Lower lobe of right lung (tissue), 2 donors: ENCODE measurements at regions not wholly inside any gene's neighbourhood (a gene's known extent, or its start where the extent isn't known, plus 50 kb on each side); places are given as distances from the start of the nearest gene placed in this dataset.

ENCODE experiments used
- ATAC-seq, 2 donors: fragments of 200-7000 bp; cut with Tn5 transposase; one replicate each; pipeline ENCODE4 v1.9.1; 2020 to 2022; ENCODE audit warnings: mild to moderate bottlenecking in 2 of 2, moderate library complexity in 2 of 2
- DNase-seq: peaks from one replicate; pipeline ENCODE4 v3.0.0-alpha.2; 2020
- H3K27ac ChIP-seq: fragments of 200-600 bp; one replicate; pipeline ENCODE4 v1.8.0; 2022
- H3K27me3 ChIP-seq: fragments of 200-600 bp; one replicate; pipeline ENCODE4 v1.8.0; 2022; ENCODE audit warnings: low read depth
- H3K36me3 ChIP-seq: fragments of 200-600 bp; one replicate; pipeline ENCODE4 v1.8.0; 2022; ENCODE audit warnings: mild to moderate bottlenecking
- H3K4me1 ChIP-seq: fragments of 200-600 bp; one replicate; pipeline ENCODE4 v1.8.0; 2022
- H3K4me3 ChIP-seq: fragments of 200-600 bp; one replicate; pipeline ENCODE4 v1.8.0; 2022; ENCODE audit warnings: mild to moderate bottlenecking
- H3K9me3 ChIP-seq: fragments of 200-600 bp; one replicate; pipeline ENCODE4 v1.8.0; 2022
- CTCF ChIP-seq: fragments of 200-600 bp; IDR thresholded peaks from one replicate; pipeline ENCODE4 v1.8.0; 2022; ENCODE audit warnings: antibody characterized with exemption, mild to moderate bottlenecking
- intact Hi-C: fragments of 100-400 bp; cut with DNase I; formaldehyde crosslinking; loops from one replicate; pipeline ENCODE4 v1.11.0; 2022
- donor health status: DM: no; HTN: yes; CAD: no; lungs with severe emphysema.

- no peak for TF ChIP-seq CTCF
These were observed 55.2 kb upstream of the MDM1 start for GRCh38 chr12:68387338-68387737.

DNA sequence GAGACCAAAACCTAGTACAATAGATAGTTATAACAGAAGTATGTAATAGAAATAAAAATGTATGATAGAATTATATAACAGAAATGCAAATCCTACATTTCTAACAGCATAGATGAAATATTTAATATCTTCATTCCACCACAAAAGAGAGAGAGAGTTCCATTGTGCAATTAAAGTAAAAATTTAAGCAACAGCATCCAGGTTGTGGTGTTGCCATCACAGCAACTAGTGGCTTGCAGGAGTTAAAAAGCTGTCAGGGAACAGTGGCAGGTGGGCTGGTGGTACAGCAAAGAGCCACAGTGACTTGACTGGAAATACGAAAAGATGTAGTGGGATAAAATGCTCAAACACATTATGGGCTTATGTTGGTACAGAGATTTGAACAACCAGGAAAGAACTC lies 57.1 kb upstream of the MDM1 start:
- DNase-seq = no peak
- no peak for ATAC-seq
- intact Hi-C loops = no loop called here
- Histone ChIP-seq H3K27ac (no peak overlapping the region), H3K9me3 (peaks cover 7% of the 10 kb centered on the region), H3K27me3 (no peaks in the 10 kb centered on the region), H3K36me3 (no peaks in the 10 kb centered on the region), H3K4me3 (no peak overlapping the region), H3K4me1 (no peaks in the 10 kb centered on the region)
- TF ChIP-seq CTCF = no peak

More at GRCh38 chr12:68387338-68387737, 55.2 kb upstream of the MDM1 start:
- no peak overlapping the region for H3K27ac ChIP-seq
- no peak overlapping the region for H3K4me3 ChIP-seq
- intact Hi-C loops = no loop called here
- no peaks in the 10 kb centered on the region for H3K27me3 ChIP-seq
- H3K9me3 ChIP-seq = peaks cover 7% of the 10 kb centered on the region
- H3K36me3 ChIP-seq = no peaks in the 10 kb centered on the region
- ATAC-seq (no peak), DNase-seq (no peak)
- H3K4me1 ChIP-seq = no peaks in the 10 kb centered on the region

DNA sequence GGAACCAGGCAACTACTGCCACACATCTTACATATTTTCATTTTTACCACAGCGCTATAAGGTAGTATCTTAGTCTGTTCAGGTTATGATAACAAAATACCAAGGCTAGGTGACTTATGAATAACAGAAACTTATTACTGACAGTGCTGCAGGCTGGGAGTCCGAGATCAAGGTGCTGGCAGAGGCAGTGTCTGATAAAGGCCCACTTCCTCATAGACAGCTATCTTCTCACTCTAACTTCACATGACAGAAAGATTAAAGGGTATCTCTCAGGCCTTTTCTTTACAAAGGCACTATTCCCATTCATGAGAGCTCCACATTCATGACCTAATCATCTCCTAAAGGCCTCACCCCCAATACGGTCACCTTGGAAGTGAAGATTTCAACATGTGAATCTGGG lies 59.8 kb upstream of the MDM1 start:
- Histone ChIP-seq H3K4me3 (no peak overlapping the region), H3K27me3 (no peaks in the 10 kb centered on the region)
- ATAC-seq = no peak

GRCh38 chr12:68392376-68392775 lies 60.2 kb upstream of the MDM1 start:
- Histone ChIP-seq H3K27me3 (no peaks in the 10 kb centered on the region), H3K27ac (no peak overlapping the region), H3K4me1 (no peaks in the 10 kb centered on the region), H3K9me3 (peaks cover 7% of the 10 kb centered on the region), H3K4me3 (no peak overlapping the region), H3K36me3 (no peaks in the 10 kb centered on the region)
- DNase-seq (no peak), ATAC-seq (no peak)
- intact Hi-C loops = no loop called here
- no peak for TF ChIP-seq CTCF

More for the DNA sequence above, 59.8 kb upstream of the MDM1 start:
- intact Hi-C loops = no loop called here
- Histone ChIP-seq H3K9me3 (peaks cover 7% of the 10 kb centered on the region), H3K36me3 (no peaks in the 10 kb centered on the region), H3K27ac (no peak overlapping the region), H3K4me1 (no peaks in the 10 kb centered on the region)
- DNase-seq = no peak
- no peak for TF ChIP-seq CTCF

DNA sequence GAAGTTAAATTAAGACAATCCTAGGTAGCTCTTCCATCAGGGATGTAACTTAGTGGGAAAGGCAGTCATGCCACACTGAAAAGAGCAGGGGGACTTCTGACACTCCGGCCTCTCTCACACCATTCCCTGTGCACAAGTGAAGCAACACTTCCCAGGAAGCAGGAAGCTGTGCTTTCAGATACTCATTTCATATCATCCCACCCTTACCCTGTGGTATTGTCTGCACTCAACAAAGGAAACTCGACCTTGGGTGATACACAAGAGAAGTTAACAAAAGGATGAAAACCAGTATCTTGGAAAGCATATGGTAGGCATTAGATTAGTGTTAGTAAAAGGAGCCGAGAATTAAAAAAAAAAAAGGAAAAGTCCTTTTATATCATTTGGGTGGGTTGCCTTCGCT lies 61.3 kb upstream of the MDM1 start:
- Histone ChIP-seq H3K4me1 (no peaks in the 10 kb centered on the region), H3K27ac (no peak overlapping the region), H3K36me3 (no peaks in the 10 kb centered on the region), H3K4me3 (no peak overlapping the region), H3K27me3 (no peaks in the 10 kb centered on the region), H3K9me3 (peaks cover 7% of the 10 kb centered on the region)
- no peak for TF ChIP-seq CTCF
- intact Hi-C loops = no loop called here
- DNase-seq (no peak), ATAC-seq (peak in 1 of 2 donors; percentile 15)
